HS-5 (cell line): ENCODE measurements at regions not wholly inside any gene's neighbourhood (a gene's known extent, or its start where the extent isn't known, plus 50 kb on each side); places are given as distances from the start of the nearest gene placed in this dataset.

Source experiments
- DNase-seq: peaks from one replicate; pipeline ENCODE4 v3.0.0-alpha.2; 2012; ENCODE audit warnings: low read depth

- DNase-seq = no peak
Observed at GRCh38 chr1:112788054-112788453, 72.9 kb upstream of the PPM1J start.

- no peak for DNase-seq
Observed at GRCh38 chr1:112783059-112783458, 67.9 kb upstream of the PPM1J start.

- no peak for DNase-seq
Observed at GRCh38 chr1:112779665-112780526, 64.8 kb upstream of the PPM1J start.

DNA sequence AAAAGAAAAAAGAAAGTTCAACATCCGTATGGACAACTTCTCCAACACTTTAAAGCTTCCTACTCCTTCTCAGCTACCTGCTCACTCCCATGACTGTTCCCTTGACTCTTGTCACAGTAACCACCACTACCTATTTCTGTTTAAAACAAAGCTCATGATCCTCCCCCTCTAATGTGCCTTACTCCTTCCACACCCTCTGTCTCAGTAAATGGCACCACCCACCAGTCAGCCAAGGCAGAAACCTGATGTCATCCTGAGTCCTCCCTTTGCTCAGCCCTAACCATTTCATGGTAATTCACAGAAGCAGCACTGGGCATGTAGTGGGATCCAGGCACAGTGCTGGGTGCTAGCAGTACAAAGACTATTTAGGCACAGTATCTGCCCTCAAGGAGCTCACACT, 63.0 kb upstream of the PPM1J start:
- no peak for DNase-seq

GRCh38 chr1:112776688-112777087, 61.6 kb upstream of the PPM1J start:
- no peak for DNase-seq

DNA sequence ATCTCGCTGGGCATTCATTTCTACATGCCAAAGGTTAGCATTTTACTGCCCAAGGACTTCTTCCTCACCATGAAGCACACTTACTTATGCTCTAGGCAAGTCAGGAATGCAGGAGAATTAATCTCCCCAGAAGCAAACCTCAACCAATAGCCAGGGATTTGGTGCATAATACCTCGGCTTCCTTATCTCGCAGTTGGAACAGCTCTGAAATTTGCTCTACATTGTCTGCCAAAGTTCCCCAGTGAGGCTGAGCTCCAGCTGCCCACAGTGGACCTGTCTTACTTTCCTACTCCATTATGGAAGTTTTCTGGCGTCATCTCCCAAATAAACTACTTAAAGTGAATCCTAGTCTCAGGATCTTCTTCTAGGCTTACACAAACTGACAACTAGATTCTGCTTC, 57.6 kb upstream of the PPM1J start:
- no peak for DNase-seq

DNA sequence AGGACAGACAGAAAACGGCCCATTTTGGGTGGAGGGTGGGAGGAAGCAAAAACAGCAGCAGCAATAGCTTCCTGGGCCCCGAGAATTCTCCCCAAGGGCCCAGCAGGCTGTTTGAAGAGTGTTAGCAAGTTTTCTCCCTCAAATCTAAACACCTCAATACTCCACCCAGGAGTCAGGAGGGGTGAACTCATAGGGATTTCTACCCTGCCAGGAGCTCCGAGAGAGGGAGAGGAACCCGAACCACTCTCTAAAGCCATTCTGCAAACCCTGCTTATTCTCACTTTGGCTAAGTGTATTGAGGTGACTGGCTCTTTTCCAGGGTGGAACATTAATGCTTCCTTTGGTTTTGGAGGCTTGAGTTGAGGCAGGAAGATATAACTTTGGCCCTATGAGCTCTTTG, 55.6 kb upstream of the PPM1J start:
- no peak for DNase-seq

DNA sequence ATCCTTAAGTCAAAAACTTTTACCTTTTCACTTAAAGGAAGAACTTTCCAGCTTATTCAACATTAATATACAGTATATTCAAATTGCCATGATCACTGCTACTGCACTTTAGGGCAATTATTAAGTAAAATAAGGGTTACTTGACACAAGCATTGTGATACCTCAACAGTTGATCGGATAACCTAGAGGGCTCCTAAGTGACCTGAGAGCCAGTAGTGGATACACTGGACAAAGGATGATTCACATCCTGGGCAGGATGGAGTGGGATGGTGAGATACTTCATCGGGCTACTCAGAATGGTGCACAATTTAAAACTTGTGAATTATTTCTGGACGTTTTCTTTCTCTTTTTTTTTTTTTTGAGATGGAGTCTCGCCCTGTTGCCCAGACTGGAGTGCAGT, 54.5 kb upstream of the PPM1J start:
- no peak for DNase-seq

- DNase-seq = no peak
Observed at GRCh38 chr1:112767646-112768045, 52.5 kb upstream of the PPM1J start.
